Brain microvascular endothelial cell (primary cell): ENCODE measurements at regions not wholly inside any gene's neighbourhood (a gene's known extent, or its start where the extent isn't known, plus 50 kb on each side); places are given as distances from the start of the nearest gene placed in this dataset.

Experiments used
- DNase-seq: peaks from one replicate; pipeline ENCODE4 v3.0.0-alpha.2; 2020
- H3K27ac ChIP-seq: fragments of 250-450 bp; sonication (Bioruptor Pico); 2 replicates; pipeline ENCODE4 v1.5.1; 2020; ENCODE audit warnings: mild to moderate bottlenecking, moderate library complexity
- H3K27me3 ChIP-seq: fragments of 250-450 bp; sonication (Bioruptor Pico); replicated peaks from 2 replicates; pipeline ENCODE4 v1.5.1; 2020; ENCODE audit warnings: mild to moderate bottlenecking
- H3K36me3 ChIP-seq: fragments of 250-450 bp; sonication (Bioruptor Pico); replicated peaks from 2 replicates; pipeline ENCODE4 v1.5.1; 2020; ENCODE audit warnings: mild to moderate bottlenecking
- H3K4me3 ChIP-seq: 2 replicates; pipeline ENCODE4 v1.5.1; 2011; ENCODE audit warnings: low read depth, mild to moderate bottlenecking, control low read depth, low read length, moderate library complexity
- in situ Hi-C: cut with HindIII; loops from 2 replicates; pipeline ENCODE4 v1.10.0; 2017; ENCODE audit warnings: low sequenced_read_pairs, low pct_ligation_motif_present
- TF ChIP-seq, protein P1 (sequence below): IDR thresholded peaks from 2 replicates; pipeline ENCODE4 v1.5.1; 2011; ENCODE audit warnings: low read depth, mild to moderate bottlenecking, moderate library complexity, low read length, control low read depth, inconsistent platforms; ENCODE audit errors: missing control alignments

GRCh38 chr5:175098301-175098700 is 345.7 kb downstream of the DRD1 start:
- H3K27ac ChIP-seq = no peak overlapping the region

DNA sequence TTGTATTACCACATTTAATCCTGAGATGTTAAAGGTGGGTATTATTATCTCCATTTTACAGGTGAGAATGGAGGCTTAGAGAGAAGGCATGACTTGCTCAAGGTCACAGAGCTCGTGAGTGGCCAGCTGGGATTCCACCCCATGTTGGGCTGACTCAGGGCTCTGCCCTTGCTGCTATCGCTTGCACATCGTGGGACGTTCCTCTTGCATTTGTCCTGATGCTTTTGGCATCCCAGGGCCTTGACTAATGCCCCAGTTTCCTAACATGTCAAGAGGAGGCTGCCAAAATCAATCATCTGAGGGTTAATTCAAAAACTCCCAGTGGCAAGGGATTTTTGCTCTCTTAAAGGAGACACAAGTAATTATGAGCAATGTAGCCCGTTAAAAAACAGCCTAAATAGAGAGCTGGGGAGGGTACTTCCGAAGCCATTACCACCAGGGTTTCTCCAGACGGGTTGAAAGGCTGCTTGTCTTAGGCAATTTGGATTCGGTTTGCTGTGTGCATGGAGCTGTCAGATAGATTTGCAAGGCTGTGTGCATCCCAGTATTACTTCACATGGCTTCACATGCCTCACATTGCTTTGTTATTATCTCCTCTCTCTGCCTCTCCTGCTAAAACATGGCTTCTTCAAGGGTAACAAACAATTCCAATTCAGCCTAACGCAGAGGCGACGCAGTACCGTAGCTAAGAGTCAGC is 347.4 kb downstream of the DRD1 start:
- TF ChIP-seq, protein P1, sequence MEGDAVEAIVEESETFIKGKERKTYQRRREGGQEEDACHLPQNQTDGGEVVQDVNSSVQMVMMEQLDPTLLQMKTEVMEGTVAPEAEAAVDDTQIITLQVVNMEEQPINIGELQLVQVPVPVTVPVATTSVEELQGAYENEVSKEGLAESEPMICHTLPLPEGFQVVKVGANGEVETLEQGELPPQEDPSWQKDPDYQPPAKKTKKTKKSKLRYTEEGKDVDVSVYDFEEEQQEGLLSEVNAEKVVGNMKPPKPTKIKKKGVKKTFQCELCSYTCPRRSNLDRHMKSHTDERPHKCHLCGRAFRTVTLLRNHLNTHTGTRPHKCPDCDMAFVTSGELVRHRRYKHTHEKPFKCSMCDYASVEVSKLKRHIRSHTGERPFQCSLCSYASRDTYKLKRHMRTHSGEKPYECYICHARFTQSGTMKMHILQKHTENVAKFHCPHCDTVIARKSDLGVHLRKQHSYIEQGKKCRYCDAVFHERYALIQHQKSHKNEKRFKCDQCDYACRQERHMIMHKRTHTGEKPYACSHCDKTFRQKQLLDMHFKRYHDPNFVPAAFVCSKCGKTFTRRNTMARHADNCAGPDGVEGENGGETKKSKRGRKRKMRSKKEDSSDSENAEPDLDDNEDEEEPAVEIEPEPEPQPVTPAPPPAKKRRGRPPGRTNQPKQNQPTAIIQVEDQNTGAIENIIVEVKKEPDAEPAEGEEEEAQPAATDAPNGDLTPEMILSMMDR = no peak
- Histone ChIP-seq H3K36me3 (no peaks in the 10 kb centered on the region), H3K4me3 (no peak overlapping the region), H3K27ac (no peak overlapping the region), H3K27me3 (no peaks in the 10 kb centered on the region)
- no peak for DNase-seq
- in situ Hi-C loops = no loop called here

More at GRCh38 chr5:175098301-175098700, 345.7 kb downstream of the DRD1 start:
- H3K36me3 ChIP-seq = no peaks in the 10 kb centered on the region
- H3K4me3 ChIP-seq = no peak overlapping the region
- in situ Hi-C loops = no loop called here
- DNase-seq = no peak
- no peaks in the 10 kb centered on the region for H3K27me3 ChIP-seq
- TF ChIP-seq, protein P1 = no peak

- H3K27ac ChIP-seq = no peak overlapping the region
- in situ Hi-C loops = no loop called here
- H3K4me3 ChIP-seq = no peak overlapping the region
- H3K36me3 ChIP-seq = no peaks in the 10 kb centered on the region
- H3K27me3 ChIP-seq = no peaks in the 10 kb centered on the region
- no peak for DNase-seq
- TF ChIP-seq, protein P1 = no peak
Measured at GRCh38 chr5:175094461-175094860, 349.5 kb downstream of the DRD1 start.

- Histone ChIP-seq H3K27me3 (no peaks in the 10 kb centered on the region), H3K4me3 (no peak overlapping the region), H3K27ac (no peak overlapping the region), H3K36me3 (no peaks in the 10 kb centered on the region)
- in situ Hi-C loops = no loop called here
- TF ChIP-seq, protein P1 = no peak
- no peak for DNase-seq
Measured at GRCh38 chr5:175092691-175093090, 351.3 kb downstream of the DRD1 start.

DNA sequence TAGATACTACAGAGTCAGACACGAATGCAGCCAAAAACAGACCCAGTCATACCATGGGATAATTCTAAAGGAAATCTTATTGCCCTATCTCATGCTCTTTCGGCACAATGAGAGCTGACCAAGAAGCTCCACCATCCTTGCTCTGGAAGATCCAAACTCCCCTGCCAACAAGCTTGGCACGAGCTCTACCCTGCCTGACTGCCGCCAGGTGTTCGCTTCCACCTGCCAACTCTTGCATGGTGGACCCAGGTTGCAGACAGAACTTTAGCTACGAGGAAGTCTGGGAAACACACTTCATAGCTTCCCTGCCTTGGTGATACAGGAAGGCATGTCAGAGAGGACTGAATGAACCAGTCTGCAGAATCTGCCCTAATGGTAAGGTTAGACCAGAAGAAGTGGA is 355.0 kb downstream of the DRD1 start:
- TF ChIP-seq, protein P1 = no peak
- in situ Hi-C loops = no loop called here
- no peak for DNase-seq
- H3K36me3 ChIP-seq = no peaks in the 10 kb centered on the region
- H3K27me3 ChIP-seq = no peaks in the 10 kb centered on the region
- no peak overlapping the region for H3K4me3 ChIP-seq
- no peak overlapping the region for H3K27ac ChIP-seq
